ENCODE measurements at regions not wholly inside any gene's neighbourhood (a gene's known extent, or its start where the extent isn't known, plus 50 kb on each side); places are given as distances from the start of the nearest gene placed in this dataset.

DNA sequence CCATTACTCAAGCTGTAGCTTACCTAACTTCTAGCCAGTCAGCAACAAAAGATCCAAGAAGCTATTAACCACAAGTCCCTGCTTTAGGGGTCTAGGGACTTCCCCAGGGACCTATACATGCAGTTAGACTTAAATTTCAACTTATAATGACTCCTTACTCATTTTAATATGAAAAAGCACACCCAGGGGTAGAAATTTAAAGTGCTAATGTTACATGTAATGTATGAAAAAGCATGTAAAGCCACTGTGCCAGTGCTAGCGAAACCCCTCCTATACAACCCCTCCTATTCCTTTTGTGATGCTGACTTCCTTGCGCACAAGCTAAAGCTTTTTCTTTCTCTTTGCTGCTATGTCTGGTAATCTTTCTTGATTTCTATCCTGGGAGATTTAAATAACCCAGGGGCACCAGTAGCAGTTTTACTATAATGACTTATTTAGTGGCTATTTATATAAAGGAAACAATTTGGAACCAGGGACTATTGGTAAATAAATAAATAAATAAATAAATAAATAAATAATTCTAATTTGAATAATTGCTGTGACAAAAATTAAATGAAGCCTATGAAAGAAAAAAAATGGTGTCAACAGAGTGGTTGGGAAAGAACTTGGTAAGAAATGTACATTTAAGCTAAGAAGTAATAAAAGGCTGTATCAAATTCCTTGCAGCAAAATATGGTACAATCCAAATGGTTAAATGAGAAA, 110.5 kb upstream of the MAGI2 start:
- H3K27ac ChIP-seq (ENCODE audit: low read depth, low read length): no peak overlapping the region
- H3K36me3 ChIP-seq (ENCODE audit: control insufficient read depth, insufficient read depth, low read length): no peaks in the 10 kb centered on the region
- DNase-seq: no peak
- no peak overlapping the region for H3K9ac ChIP-seq (ENCODE audit: extremely low read depth, low read length, poor library complexity, severe bottlenecking)
- no peaks in the 10 kb centered on the region for H3K4me1 Mint-ChIP-seq
- H3K9me3 Mint-ChIP-seq: no peaks in the 10 kb centered on the region
- no peaks in the 10 kb centered on the region for H3K36me3 Mint-ChIP-seq (ENCODE audit: low read depth)
- 100% methylated on average over 2 of the region's 2 CpGs; no CpG with 5 or more reads in 1 of the 2 experiments for WGBS, 2 experiments (ENCODE audit: insufficient coverage in 1 of 2, insufficient read length in 1 of 2)
- TF ChIP-seq, protein P1, sequence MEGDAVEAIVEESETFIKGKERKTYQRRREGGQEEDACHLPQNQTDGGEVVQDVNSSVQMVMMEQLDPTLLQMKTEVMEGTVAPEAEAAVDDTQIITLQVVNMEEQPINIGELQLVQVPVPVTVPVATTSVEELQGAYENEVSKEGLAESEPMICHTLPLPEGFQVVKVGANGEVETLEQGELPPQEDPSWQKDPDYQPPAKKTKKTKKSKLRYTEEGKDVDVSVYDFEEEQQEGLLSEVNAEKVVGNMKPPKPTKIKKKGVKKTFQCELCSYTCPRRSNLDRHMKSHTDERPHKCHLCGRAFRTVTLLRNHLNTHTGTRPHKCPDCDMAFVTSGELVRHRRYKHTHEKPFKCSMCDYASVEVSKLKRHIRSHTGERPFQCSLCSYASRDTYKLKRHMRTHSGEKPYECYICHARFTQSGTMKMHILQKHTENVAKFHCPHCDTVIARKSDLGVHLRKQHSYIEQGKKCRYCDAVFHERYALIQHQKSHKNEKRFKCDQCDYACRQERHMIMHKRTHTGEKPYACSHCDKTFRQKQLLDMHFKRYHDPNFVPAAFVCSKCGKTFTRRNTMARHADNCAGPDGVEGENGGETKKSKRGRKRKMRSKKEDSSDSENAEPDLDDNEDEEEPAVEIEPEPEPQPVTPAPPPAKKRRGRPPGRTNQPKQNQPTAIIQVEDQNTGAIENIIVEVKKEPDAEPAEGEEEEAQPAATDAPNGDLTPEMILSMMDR (conservative IDR thresholded peaks at IDR 0.05): no peak
- no peak overlapping the region for H3K4me3 Mint-ChIP-seq
- H3K27ac Mint-ChIP-seq: no peak overlapping the region
- no peaks in the 10 kb centered on the region for H3K27me3 ChIP-seq (ENCODE audit: control insufficient read depth, insufficient read depth, low read length, poor library complexity, severe bottlenecking)
- no peaks in the 10 kb centered on the region for H3K4me1 ChIP-seq (ENCODE audit: control insufficient read depth, insufficient read depth, low read length)
- no peaks in the 10 kb centered on the region for H3K9me3 ChIP-seq (ENCODE audit: control insufficient read depth, low read length)
- no peaks in the 10 kb centered on the region for H3K27me3 Mint-ChIP-seq (ENCODE audit: insufficient read depth)
- no peak overlapping the region for H3K4me3 ChIP-seq (ENCODE audit: low read length)

DNA sequence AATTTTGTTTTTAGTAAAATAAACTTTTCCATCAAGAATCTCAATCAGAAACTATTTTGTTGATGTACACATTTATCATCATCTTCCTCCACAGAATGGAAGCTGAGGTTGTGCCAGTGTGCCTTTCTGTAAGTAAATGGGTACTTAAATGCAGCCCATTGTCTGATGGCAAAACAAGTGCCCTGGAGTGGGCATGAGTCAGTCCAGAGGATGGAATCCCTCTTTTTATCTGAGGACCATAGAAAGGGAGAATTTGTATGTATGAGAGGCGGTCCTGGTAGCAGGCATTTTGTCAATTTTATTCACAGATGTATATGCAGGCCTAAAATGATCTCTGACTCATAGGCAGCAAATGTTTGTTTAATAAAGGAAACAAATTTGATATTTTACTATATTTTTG, 102.1 kb upstream of the MAGI2 start:
- H3K4me3 Mint-ChIP-seq: no peak overlapping the region
- Histone ChIP-seq H3K4me3 (ENCODE audit: low read length) (no peak overlapping the region), H3K9ac (ENCODE audit: extremely low read depth, low read length, poor library complexity, severe bottlenecking) (no peak overlapping the region), H3K27ac (ENCODE audit: low read depth, low read length) (no peak overlapping the region), H3K36me3 (ENCODE audit: control insufficient read depth, insufficient read depth, low read length) (no peaks in the 10 kb centered on the region), H3K4me1 (ENCODE audit: control insufficient read depth, insufficient read depth, low read length) (no peaks in the 10 kb centered on the region), H3K27me3 (ENCODE audit: control insufficient read depth, insufficient read depth, low read length, poor library complexity, severe bottlenecking) (no peaks in the 10 kb centered on the region), H3K9me3 (ENCODE audit: control insufficient read depth, low read length) (no peaks in the 10 kb centered on the region)
- H3K4me1 Mint-ChIP-seq: no peaks in the 10 kb centered on the region
- H3K36me3 Mint-ChIP-seq (ENCODE audit: low read depth): no peaks in the 10 kb centered on the region
- WGBS, 2 experiments (ENCODE audit: insufficient coverage in 1 of 2, insufficient read length in 1 of 2): 100% methylated on average over 1 of the region's 1 CpG; no CpG with 5 or more reads in 1 of the 2 experiments
- H3K9me3 Mint-ChIP-seq: no peaks in the 10 kb centered on the region
- TF ChIP-seq, protein P1 (conservative IDR thresholded peaks at IDR 0.05): no peak
- no peaks in the 10 kb centered on the region for H3K27me3 Mint-ChIP-seq (ENCODE audit: insufficient read depth)
- no peak overlapping the region for H3K27ac Mint-ChIP-seq
- no peak for DNase-seq

DNA sequence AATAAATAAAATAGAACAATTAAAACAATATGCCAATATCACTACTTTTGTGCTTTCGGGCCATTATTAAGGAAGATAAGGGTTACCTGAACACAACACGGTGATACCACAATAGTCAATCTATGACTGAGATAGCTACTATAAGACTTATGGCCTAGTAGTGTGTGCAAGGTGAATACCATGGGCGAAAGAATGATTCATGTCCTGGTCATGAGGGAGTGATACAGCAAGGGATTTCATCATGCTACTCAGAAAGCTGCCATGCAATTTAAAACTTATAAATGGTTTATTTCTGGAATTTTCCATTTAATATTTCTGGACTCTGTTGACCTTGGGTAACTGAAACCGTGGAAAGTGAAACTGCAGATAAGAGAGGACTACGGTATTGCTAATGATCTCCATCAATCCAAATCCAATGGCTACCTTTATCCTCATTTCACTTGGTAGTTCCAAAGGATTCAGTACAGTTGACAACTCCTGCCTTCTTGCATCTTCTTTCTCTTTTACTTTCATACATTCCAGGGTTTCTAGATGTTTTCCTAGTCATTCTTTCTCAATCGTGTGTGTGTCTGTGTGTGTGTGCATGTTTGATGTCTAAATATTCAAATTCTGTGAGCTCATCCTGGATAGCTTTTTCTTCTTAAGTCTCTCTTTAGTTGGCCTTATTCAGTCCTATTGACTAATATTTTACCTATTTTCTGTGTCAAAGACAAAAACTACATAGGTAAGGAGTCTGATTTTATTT, 100.5 kb upstream of the MAGI2 start:
- no peaks in the 10 kb centered on the region for H3K4me1 ChIP-seq (ENCODE audit: control insufficient read depth, insufficient read depth, low read length)
- H3K36me3 ChIP-seq (ENCODE audit: control insufficient read depth, insufficient read depth, low read length): no peaks in the 10 kb centered on the region
- no peak overlapping the region for H3K9ac ChIP-seq (ENCODE audit: extremely low read depth, low read length, poor library complexity, severe bottlenecking)
- DNase-seq: no peak
- H3K27me3 ChIP-seq (ENCODE audit: control insufficient read depth, insufficient read depth, low read length, poor library complexity, severe bottlenecking): no peaks in the 10 kb centered on the region
- no peaks in the 10 kb centered on the region for H3K27me3 Mint-ChIP-seq (ENCODE audit: insufficient read depth)
- no peaks in the 10 kb centered on the region for H3K36me3 Mint-ChIP-seq (ENCODE audit: low read depth)
- no peaks in the 10 kb centered on the region for H3K4me1 Mint-ChIP-seq
- WGBS, 2 experiments (ENCODE audit: insufficient coverage in 1 of 2, insufficient read length in 1 of 2): 98 to 100% methylated on average over 3 to 5 of the region's 6 CpGs
- H3K4me3 ChIP-seq (ENCODE audit: low read length): no peak overlapping the region
- no peak overlapping the region for H3K4me3 Mint-ChIP-seq
- H3K27ac Mint-ChIP-seq: no peak overlapping the region
- TF ChIP-seq, protein P1 (conservative IDR thresholded peaks at IDR 0.05): no peak
- no peaks in the 10 kb centered on the region for H3K9me3 ChIP-seq (ENCODE audit: control insufficient read depth, low read length)
- no peak overlapping the region for H3K27ac ChIP-seq (ENCODE audit: low read depth, low read length)
- no peaks in the 10 kb centered on the region for H3K9me3 Mint-ChIP-seq

All from endodermal cell (in vitro differentiated cells).